Amniotic epithelial cell (primary cell): ENCODE measurements at regions not wholly inside any gene's neighbourhood (a gene's known extent, or its start where the extent isn't known, plus 50 kb on each side); places are given as distances from the start of the nearest gene placed in this dataset.
A peak's percentile ranks its signal among the peaks of the same experiment; 100 is the strongest.

Experiments
- DNase-seq: peaks from one replicate; pipeline ENCODE4 v3.0.0-alpha.2; 2010; ENCODE audit warnings: low read depth

DNA sequence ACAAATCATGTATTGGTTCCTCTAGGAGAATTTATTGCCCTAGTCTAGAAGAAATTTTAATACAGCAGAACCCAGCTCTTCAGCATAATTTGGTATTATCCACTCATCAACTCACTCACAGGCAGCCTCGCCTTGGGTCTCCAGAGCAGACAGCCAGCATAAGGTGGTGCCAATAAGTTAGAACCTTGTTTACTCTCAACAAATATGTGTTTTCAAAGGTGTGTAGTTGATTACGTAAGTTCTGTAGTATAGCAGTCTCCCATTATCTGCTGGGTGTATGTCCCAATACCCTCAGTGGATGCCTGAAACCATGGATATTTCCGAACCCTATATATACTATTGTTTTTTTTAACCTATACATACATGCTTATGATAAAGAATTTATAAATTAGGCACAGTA, 522.5 kb upstream of the LRRN3 start:
- DNase-seq, result no peak

DNA sequence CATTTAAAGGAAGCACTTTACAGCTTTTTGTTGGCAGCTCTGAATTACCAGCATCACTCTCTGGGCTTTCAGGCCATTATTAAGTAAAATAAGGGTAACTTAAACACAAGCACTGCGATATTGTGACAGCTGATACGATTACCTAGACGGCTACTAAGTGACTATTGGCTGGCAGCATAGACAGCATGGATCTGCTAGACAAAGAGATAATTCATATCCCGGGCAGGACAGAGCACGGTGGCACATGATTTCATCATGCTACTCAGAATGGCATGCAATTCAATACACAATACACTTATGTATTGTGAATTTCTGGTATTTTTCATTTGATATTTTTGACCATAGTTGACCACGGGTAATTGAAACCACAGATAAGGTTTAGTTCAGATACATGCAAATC, 522.0 kb upstream of the LRRN3 start:
- no peak for DNase-seq

DNA sequence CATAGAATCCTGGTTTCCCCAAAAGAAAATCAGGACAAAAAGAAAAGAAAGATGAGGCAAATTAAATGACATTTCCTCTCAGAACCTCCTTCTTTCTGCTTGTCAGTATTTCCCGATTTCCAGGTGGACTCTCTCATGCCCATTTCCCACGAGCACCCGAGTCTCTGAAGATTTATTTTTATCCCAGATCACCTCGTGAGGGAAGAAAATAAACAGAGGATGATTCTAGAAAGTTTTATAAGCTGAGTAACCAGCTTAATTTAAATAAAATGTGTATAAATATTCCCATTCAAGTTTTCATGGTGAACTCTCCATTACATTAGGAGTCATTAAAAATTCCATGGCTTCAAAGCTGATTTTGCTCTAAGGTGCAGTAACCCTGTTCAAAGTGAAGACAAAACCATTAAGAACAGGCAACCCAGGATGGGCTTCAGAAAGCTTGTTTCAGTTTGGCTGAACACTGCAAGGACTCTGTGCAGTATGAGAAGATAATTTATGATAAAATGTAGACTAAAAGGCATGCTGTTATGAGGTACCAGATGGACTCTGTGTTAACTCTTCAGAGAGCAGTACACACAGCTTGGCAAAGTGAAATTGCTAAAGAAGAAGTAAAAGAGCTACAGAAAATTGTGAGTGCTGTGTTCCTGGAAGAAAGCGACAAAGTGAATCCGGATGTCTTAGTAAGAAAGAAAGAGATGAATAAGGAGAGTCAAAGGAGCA, 521.3 kb upstream of the LRRN3 start:
- no peak for DNase-seq

DNA sequence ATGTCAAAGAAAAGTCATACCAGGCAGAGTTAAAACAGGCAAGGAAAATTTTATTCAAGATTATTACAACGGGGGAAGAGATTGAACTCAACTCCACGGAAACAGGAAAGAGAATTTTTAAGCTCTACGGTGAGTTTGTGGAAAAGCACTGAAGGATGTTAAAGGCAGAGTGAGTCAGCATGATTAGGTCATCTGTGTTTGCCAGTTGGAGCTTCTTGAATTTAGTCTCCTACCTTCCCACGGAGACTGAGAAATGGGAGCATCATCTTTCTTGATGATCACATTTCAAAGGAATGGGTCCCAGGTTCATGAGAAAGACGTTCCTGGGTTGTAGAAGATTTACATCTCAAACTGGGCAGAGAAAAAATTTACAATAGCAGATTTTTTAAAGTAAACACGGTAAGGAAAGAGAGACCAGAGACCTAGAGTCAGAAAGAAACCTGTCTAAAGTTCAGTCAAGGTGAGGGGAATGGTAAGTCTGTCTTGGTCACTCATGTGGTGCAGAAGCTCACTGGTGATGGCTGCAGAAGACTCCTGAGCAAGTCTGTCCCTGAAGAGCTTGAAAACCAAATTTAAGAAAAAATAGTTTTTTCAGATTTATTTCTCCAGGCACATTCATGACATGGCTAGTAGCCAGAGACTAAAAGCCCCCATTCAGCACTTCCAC, 516.9 kb upstream of the LRRN3 start:
- peak; percentile 58 for DNase-seq

DNA sequence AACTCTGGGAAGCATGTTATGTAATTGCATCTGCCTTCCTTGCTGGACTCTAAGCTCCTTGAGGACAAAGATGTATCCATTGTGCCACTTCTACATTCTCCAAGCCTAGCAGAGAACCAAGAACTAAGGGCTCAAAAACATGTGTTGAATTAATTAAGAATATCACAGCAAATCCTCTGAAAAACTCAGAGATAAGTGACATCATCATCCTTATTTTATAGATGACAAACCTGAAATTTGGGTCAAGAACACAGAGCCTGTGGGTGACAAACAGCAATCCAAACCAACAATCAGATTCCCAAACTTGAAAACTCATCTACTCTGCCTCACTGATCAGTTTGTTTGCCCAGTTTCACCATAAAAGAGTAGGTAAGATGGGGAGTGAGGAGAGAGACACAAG, 503.6 kb upstream of the LRRN3 start:
- no peak for DNase-seq

DNA sequence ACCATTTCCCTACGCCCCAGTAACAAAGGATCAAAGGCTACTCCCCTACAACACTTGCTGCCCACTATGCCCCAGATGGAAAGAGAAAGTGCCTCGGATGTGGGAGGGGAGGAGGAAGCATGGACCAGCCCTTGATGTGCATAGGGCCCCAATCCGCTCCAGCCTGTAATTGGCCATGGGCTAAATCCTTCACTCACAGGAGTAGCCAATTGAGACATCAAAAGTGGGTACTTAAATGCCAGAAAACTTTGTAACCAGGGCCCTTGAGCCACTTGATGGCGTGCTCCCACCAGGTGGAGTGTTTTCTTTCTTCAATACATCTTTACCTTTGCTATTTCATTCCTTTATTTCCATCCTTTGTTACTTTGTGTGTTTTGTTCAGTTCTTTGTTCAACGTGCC, 500.5 kb upstream of the LRRN3 start:
- no peak for DNase-seq

DNA sequence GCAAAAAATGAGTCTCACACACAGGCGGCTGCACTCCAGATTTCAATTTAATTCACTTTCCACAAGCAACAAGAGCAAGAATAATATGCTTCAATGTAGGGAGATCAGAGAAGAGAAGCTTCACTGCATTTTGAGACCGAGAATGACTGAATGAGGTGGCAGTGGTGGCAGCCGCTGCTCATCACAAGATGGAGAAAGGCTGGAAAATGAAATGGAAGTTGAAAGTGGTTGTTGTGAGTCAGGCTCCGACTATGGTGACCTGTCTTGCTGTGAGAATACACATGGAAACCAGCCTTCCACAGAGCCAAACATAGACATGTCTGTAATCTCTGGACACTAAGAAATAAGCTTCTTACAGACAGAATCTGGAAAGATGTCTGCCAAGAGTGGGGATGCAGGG, 499.6 kb upstream of the LRRN3 start:
- no peak for DNase-seq

DNA sequence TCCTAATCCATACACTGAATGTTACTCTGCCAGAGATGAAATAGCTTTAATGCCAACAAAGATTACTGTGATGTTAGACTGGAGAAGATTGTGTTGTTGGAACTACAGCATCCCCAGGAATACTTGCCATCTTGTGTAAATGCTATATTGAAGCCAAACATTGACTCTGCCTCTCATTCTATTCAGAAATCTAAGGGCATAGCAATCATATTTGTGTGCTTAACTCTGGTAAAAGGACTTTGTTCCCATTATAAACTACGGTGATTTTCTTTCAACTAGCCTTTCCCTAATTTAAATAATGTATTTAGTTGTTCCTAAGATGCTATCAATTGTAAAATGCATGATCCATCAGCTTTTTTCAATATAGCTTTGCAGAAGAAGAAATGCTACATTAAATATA, 498.4 kb upstream of the LRRN3 start:
- no peak for DNase-seq

DNA sequence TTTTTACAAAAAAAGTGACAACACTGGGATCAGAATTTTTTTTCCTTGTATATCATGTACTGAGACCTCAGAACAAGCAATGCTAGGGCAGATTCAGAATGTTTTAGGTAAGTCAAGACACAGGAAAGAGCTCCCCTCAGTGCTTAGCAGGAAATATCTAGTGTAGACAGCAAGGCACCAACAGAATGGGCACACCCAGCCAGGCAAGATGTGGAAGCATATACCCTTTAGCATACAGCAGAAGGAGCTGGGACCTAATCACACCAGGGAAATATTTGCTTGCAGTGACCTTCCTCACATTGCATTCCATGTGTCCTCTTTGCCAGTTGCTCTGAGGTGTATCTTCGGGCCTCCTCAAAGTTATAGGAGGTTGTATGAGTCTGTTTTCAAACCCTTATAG, 497.6 kb upstream of the LRRN3 start:
- DNase-seq, result no peak

DNA sequence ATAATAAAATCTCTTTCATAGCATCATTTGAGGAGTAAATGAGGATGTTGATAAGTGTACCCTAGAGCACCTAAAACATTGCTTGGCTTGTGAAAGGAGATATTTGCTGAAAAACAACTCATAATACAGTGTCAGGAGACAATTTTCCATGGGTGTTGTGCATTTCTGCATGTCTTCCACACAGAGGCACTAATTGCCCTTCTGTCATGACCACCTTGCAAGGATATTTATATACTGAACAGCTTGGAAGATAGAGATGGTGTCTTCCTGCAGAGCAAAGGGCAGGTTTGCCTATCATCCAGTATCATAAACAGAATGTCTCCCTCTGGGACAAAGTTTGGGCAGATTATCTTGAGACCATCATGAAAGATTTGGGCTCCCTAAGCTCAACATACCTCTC, 495.2 kb upstream of the LRRN3 start:
- no peak for DNase-seq

DNA sequence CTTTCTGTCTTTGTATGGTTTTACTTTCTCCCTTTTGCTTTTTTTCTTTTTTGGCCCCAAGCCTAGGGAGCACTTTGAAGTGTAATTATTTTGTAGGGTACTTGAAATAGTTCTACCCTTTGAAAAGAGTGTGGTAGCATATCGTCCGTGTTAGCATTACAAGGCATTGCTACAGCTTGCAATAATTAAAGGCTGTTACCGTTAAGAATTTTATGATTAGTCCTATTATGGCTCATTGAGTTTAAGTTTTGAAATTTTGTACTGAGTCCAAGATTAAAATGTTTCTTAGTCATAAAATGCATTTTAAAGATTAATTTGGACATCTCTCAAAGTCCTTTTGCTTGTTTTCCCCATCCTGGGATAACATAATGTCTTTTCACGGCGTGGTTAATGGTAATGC, 490.0 kb upstream of the LRRN3 start:
- no peak for DNase-seq

DNA sequence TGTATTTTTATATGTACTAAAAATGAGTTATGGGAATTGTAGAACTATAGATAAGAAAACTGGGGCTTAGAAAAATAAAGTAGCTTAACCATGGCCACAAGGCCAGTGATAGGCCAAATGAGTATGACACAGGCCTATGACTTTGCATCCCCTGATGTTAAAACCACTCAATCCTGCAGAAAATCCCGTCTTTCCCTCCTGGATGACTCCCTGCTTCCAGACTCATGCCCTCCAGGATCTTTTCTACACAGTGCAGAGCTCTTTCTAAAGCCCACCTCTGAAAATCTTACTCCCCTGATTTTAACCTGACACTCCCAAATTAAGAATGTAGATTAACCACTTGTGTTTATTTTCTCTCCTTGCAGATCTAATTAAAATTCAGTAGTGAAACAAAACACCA, 489.2 kb upstream of the LRRN3 start:
- no peak for DNase-seq

DNA sequence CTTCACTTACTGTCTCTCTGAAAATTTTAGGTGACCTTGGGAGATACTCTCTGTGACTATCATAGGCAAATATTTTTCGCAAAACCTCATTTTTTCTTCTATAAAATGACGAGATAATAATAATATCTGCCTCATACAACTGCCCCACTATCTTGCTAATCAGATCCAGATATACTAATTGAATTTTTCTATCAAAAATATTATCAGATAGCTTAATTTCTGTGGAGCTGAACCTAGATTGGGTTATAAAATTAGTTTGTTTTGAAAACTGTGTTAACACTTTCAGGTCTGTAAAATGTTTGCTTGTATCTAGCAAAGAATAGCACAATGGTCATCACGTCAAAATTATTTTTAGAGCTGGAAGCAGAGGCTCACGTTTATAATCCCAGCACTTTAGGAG, 486.7 kb upstream of the LRRN3 start:
- DNase-seq, result no peak

DNA sequence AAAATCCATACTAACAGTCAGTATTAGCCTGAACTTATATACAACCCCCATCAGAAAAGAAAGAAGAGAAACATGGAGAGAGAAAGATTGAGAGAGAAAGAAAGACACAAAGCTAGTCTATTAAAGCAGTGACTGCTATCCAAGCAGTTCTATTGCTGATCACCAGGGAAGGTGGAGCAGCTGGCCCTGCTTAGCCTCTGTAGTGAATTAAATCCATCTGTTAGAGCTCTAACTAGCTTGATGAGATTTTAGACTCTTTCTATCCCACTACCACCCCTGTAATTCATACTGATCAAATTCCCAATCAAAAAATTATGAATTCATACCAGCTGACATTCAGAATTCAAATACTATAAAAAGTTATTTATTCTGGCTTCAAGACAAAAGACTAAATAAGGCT, 486.0 kb upstream of the LRRN3 start:
- no peak for DNase-seq

DNA sequence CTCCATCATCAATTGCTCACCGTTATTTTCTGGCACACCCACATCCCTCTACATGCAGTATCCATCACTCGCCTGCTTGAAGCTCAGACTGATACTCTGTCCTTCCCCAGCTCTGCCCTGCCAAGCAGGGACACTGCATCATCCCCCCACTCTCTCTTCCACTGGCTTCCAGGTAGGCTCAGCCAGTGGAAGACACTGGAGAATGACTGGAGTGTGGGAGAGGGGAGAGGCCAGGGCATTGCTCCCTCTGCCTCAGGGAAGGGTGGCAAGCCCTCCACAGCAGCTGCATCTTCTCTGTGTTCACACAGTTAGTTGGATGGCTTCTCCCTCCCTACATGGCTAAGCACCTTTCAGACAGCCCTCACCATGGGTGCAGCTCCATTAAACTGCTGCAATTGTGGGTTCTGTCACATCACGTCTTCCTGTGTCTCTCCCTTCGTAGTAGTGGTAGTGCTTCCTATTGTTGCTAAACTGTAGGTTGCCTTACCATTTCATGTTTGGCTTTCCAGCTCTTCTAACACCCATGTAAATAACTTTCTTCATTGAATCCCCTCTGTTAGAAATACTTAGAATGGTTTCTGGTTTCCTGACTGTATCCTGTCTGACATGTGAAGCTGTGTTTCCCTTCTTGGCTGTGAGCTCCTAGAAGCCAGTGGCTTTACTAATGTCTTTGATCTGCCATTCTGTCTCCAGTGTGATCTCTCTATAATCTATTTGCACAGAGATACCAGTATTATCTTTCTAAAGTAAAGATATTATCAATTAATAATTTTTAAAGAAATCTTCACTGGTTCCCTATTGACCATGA, 483.7 kb upstream of the LRRN3 start:
- DNase-seq, result no peak

DNA sequence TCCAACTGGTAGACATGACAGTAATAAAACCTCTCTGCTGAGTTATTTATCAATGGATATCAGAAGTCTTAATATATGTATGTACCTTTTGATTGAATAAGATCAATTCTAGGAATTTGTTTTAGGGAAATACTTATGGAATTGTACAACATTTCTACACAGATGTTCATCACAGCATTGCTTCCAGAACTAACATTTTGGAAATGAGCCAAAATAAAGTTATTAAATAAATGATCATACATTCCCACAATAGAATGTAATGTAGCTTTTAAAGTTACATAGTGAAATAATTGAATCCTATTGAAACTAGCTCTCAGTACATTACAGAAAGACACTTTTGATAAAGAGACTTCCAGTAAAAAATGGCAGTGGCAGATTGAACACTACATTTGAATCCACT, 481.6 kb upstream of the LRRN3 start:
- no peak for DNase-seq

DNA sequence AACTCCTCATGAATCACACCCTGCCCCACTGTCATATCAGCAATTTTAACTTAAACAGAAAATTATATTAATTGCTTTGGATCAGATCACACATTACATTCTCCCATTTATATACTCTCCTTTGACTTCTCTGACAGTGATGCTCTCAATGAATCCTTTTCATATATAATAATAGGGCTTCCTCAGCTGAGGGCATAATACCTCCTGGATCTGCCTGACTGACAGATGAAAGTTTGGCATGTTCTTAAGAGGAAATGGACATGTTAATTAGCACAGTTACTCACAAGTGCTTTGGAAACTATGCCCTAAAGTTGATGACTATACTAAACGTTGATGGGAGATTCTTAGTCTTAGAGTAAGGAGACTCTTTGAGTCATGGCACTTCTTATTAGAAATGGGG, 478.2 kb upstream of the LRRN3 start:
- DNase-seq, result no peak
